Right lobe of liver (tissue), 6 donors: ENCODE measurements at regions not wholly inside any gene's neighbourhood (a gene's known extent, or its start where the extent isn't known, plus 50 kb on each side); places are given as distances from the start of the nearest gene placed in this dataset.

Experiments
- ATAC-seq, 4 donors: fragments of 200-7000 bp; cut with Tn5 transposase; one replicate each; pipeline ENCODE4 v1.9.1; 2020; ENCODE audit warnings: mild to moderate bottlenecking in 4 of 4, moderate library complexity in 4 of 4
- DNase-seq, 3 donors: peaks; one replicate each; pipeline ENCODE4 v3.0.0-alpha.2; 2020
- H3K27ac ChIP-seq, 3 donors: fragments of 200-600 bp; one replicate each; pipeline ENCODE4 v1.8.0; 2022
- H3K27me3 ChIP-seq, 2 donors: fragments of 200-600 bp; one replicate each; pipeline ENCODE4 v1.8.0; 2022
- H3K36me3 ChIP-seq, 4 donors: fragments of 200-600 bp; sonication (generic) in 1 of 4; one replicate each; pipeline versions ENCODE4 v1.5.1 to v1.8.0; 2017 to 2022; ENCODE audit warnings: control low read depth in 1 of 4
- H3K4me1 ChIP-seq, 4 donors: fragments of 200-600 bp; sonication (generic) in 1 of 4; one replicate each; pipeline versions ENCODE4 v1.5.1 to v1.8.0; 2017 to 2022; ENCODE audit warnings: control low read depth in 1 of 4
- H3K4me3 ChIP-seq, 3 donors: fragments of 200-600 bp; one replicate each; pipeline ENCODE4 v1.8.0; 2022
- H3K9me3 ChIP-seq, 4 donors: fragments of 200-600 bp; sonication (generic) in 1 of 4; one replicate each; pipeline versions ENCODE4 v1.5.1 to v1.8.0; 2017 to 2022; ENCODE audit warnings: control low read depth in 1 of 4
- POLR2A ChIP-seq: fragments of 450-650 bp; IDR thresholded peaks from one replicate; pipeline ENCODE4 v1.6.1; 2017; ENCODE audit warnings: antibody characterized with exemption, mild to moderate bottlenecking
- WGBS: methylation state at CpG from one replicate; pipeline ENCODE4 v1.1.6; 2018; ENCODE audit warnings: low coverage, low lambda C conversion rate; ENCODE audit not compliant: insufficient coverage; ENCODE audit errors: missing lambda C conversion rate; 5-methylcytosine and 5-hydroxymethylcytosine counted together
- intact Hi-C, 2 donors: fragments of 100-400 bp; cut with DNase I; formaldehyde crosslinking; loops; one replicate each; pipeline versions ENCODE4 v1.11.2 to v1.14.1; 2022
- TF ChIP-seq, protein P1 (sequence below), 4 donors: fragments of 200-600 bp in 3 of 4; fragments of 450-650 bp in 1 of 4; IDR thresholded peaks; one replicate each; pipeline versions ENCODE4 v1.5.1 to v1.8.0; 2016 to 2022; ENCODE audit warnings: antibody characterized with exemption in 4 of 4, mild to moderate bottlenecking in 2 of 4
- donor health status: DM: no; HTN: yes; CAD: no.
- donor health status: DM: no; HTN: no; CAD: no.
- donor health status: DM: no; HTN: no; CAD: no.
- donor health status: DM: no; HTN: yes; CAD: no.
- donor health status: DM: no; HTN: yes; CAD: no.

DNA sequence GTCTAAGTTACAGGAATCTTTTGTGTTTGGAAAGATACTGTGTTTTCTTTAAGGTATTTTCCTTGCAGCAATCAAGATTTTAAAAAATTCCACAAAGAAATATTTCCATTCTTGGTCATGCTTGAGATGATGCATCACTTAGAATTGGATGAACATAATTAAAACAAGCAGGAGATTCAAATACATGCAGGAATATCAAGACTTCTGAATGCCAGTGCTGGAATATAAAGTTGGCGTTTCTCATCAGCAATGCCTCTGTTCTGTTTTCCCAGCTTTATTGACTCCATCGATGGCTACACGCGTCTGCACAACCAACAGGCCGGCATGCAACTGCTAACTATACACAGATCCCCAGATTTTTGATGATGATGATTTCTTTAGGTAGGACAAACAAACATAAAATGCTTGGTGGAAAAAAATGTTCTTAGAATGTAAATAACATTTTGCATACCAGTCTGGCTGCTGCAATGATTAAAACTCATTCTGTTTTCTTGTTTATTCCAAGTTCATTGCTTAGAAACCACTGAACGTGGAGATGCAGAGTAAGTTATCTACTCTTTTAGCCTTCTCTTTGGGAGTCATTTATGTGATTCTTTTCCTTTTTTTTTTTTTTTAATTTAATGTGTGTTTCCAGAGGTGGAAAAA is 91.3 kb upstream of the FAM171A1 start:
- H3K27ac ChIP-seq, result no peak overlapping the region
- WGBS, result 67% methylated on average over 6 of the region's 6 CpGs
- H3K4me1 ChIP-seq, result no peaks in the 10 kb centered on the region
- no peaks in the 10 kb centered on the region for H3K36me3 ChIP-seq
- no peak overlapping the region for H3K4me3 ChIP-seq
- H3K9me3 ChIP-seq, result no peaks in the 10 kb centered on the region
- ATAC-seq, result no peak
- no peaks in the 10 kb centered on the region for H3K27me3 ChIP-seq
- DNase-seq, result no peak
- no peak for TF ChIP-seq POLR2A
- TF ChIP-seq, protein P1, sequence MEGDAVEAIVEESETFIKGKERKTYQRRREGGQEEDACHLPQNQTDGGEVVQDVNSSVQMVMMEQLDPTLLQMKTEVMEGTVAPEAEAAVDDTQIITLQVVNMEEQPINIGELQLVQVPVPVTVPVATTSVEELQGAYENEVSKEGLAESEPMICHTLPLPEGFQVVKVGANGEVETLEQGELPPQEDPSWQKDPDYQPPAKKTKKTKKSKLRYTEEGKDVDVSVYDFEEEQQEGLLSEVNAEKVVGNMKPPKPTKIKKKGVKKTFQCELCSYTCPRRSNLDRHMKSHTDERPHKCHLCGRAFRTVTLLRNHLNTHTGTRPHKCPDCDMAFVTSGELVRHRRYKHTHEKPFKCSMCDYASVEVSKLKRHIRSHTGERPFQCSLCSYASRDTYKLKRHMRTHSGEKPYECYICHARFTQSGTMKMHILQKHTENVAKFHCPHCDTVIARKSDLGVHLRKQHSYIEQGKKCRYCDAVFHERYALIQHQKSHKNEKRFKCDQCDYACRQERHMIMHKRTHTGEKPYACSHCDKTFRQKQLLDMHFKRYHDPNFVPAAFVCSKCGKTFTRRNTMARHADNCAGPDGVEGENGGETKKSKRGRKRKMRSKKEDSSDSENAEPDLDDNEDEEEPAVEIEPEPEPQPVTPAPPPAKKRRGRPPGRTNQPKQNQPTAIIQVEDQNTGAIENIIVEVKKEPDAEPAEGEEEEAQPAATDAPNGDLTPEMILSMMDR (IDR thresholded peaks at IDR 0.05), result no peak
- intact Hi-C loops, result no loop called here

DNA sequence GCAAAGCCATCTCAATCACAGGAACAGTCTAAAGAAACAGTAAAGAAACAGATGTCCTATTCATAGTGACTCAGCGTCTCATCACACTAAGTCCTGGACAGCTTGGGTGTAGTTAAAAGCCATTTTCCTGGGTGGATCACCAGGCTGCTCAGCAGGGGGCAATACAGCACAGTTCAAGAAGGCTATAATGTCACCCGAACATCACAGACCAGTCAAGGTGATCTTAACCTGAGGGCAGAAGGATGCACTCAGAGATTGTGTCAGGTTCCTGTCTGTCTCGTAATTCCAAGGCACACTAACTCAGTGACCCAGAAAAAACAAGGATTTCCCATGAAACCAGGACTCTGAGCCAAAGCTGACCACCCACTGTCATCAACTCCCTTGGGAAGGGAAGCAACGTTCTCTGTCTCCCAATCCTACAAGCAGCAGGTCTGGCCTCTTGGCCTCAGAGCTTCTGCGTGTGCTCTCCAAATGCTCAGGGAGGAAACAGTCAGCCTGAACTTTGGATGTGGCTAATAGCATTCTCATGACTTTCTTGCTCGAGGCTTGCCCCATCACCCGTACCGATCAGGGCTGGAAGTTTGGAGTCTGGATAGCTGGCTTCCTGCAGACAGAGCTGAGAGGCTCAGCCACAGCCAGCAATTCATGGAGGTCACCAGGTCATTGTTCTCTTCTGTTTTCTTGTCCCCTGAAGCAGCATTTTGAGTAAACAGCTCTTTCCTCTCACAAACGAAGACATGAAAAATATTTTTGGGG is 90.4 kb upstream of the FAM171A1 start:
- Histone ChIP-seq H3K36me3 (no peaks in the 10 kb centered on the region), H3K27me3 (no peaks in the 10 kb centered on the region), H3K4me1 (no peaks in the 10 kb centered on the region), H3K27ac (no peak overlapping the region), H3K9me3 (no peaks in the 10 kb centered on the region), H3K4me3 (no peak overlapping the region)
- DNase-seq (no peak), ATAC-seq (peak; percentile 63 to 90 (median 76))
- TF ChIP-seq POLR2A, result no peak
- TF ChIP-seq, protein P1 (IDR thresholded peaks at IDR 0.05), result peak in 1 of 4 donors; percentile 7
- WGBS, result 19% methylated on average over 4 of the region's 9 CpGs
- intact Hi-C loops, result no loop called here

DNA sequence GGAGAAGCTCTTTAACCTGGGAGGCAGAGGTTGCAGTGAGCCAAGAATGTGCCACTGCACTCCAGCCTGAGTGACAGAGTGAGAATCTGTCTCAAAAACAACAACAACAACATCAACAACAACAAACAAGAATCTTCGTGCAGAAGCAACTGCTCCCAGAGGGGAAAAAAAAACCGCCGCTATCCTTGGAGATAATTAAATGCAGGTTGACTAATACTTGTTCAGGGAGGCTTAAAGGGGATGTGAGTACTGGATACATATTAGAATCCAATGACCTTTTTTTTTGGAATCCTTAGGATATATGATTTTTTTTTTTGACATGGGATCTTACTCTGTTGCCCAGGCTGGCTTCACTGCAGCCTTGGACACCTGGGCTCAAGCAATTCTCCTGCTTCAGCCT is 89.6 kb upstream of the FAM171A1 start:
- DNase-seq (no peak), ATAC-seq (no peak)
- Histone ChIP-seq H3K4me1 (no peaks in the 10 kb centered on the region), H3K27ac (no peak overlapping the region), H3K4me3 (no peak overlapping the region), H3K27me3 (no peaks in the 10 kb centered on the region), H3K9me3 (no peaks in the 10 kb centered on the region), H3K36me3 (no peaks in the 10 kb centered on the region)
- intact Hi-C loops, result no loop called here
- WGBS, result 72% methylated on average over 2 of the region's 3 CpGs
- TF ChIP-seq, protein P1 (IDR thresholded peaks at IDR 0.05), result no peak
- no peak for TF ChIP-seq POLR2A

DNA sequence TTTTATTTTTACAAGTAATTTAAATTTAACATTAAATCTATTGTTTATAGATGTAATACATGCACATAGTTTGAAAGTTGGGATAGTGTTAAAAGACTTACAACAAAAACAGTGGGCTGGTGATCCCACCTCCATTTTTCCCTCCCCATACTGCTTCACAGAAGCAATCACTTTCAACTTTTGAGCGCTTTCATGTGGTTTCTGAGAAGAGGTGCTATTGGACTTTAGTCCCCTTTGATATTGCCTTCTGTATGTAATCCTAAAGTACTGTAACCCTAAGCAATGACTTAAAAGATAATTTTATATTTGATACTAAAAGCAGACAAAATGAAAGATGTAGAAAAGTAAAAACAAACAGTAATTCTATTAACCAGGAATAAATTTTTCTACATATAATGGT is 88.1 kb upstream of the FAM171A1 start:
- Histone ChIP-seq H3K27ac (no peak overlapping the region), H3K27me3 (no peaks in the 10 kb centered on the region), H3K4me1 (no peaks in the 10 kb centered on the region), H3K9me3 (no peaks in the 10 kb centered on the region), H3K36me3 (no peaks in the 10 kb centered on the region), H3K4me3 (no peak overlapping the region)
- no peak for DNase-seq
- no peak for ATAC-seq
- 43% methylated on average over 1 of the region's 1 CpG for WGBS
- no peak for TF ChIP-seq POLR2A
- TF ChIP-seq, protein P1 (IDR thresholded peaks at IDR 0.05), result no peak
- intact Hi-C loops, result no loop called here
